ENCODE measurements at regions not wholly inside any gene's neighbourhood (a gene's known extent, or its start where the extent isn't known, plus 50 kb on each side); places are given as distances from the start of the nearest gene placed in this dataset.

GRCh38 chr11:129242855-129243254 lies 50.7 kb upstream of the ARHGAP32 start:
- Histone ChIP-seq H3K4me3 (no peak overlapping the region), H3K36me3 (no peaks in the 10 kb centered on the region), H3K9me3 (no peaks in the 10 kb centered on the region), H3K4me1 (no peaks in the 10 kb centered on the region), H3K27me3 (no peaks in the 10 kb centered on the region), H3K27ac (no peak overlapping the region)
- DNase-seq (ENCODE audit: low spot score in 2 of 2), result no peak
- TF ChIP-seq POLR2AphosphoS5 (IDR thresholded peaks at IDR 0.05) (no peak), POLR2A (IDR thresholded peaks at IDR 0.05) (no peak), CTCF (IDR thresholded peaks at IDR 0.05) (no peak)
- intact Hi-C loops (cut with DNase I; ENCODE audit: low total_unique reads), result no loop called here

All from breast epithelium (tissue), 4 donors.